NB4 (cell line): ENCODE measurements at regions not wholly inside any gene's neighbourhood (a gene's known extent, or its start where the extent isn't known, plus 50 kb on each side); places are given as distances from the start of the nearest gene placed in this dataset.

Source experiments
- MYC ChIP-seq: IDR thresholded peaks from 2 replicates; pipeline ENCODE4 v1.6.1; 2011; ENCODE audit warnings: low read depth, low read length
- TF ChIP-seq, protein P1 (sequence below): IDR thresholded peaks from one replicate; pipeline ENCODE4 v1.5.1; 2012; ENCODE audit warnings: low read depth, low read length

DNA sequence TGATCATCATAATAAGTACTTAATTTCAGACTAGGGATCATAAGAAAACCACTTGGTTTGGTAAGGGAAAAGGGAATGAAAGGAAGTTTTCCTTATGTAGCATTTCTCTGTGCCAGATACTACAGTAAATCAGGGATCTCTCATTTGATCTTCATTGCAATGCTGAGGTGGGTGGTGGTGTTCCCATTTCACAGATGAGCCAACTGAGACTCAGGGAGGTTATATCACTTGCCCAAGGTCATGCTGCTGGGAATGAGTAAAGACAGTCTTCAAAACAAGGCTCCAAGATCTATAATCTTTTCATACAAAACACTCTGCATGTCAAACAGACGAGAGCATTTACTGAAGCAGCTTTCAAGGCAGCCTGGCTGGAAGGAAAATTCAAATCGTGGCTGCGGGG lies 124.6 kb downstream of the GP2 start:
- TF ChIP-seq, protein P1, sequence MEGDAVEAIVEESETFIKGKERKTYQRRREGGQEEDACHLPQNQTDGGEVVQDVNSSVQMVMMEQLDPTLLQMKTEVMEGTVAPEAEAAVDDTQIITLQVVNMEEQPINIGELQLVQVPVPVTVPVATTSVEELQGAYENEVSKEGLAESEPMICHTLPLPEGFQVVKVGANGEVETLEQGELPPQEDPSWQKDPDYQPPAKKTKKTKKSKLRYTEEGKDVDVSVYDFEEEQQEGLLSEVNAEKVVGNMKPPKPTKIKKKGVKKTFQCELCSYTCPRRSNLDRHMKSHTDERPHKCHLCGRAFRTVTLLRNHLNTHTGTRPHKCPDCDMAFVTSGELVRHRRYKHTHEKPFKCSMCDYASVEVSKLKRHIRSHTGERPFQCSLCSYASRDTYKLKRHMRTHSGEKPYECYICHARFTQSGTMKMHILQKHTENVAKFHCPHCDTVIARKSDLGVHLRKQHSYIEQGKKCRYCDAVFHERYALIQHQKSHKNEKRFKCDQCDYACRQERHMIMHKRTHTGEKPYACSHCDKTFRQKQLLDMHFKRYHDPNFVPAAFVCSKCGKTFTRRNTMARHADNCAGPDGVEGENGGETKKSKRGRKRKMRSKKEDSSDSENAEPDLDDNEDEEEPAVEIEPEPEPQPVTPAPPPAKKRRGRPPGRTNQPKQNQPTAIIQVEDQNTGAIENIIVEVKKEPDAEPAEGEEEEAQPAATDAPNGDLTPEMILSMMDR: no peak
- TF ChIP-seq MYC: no peak
